Adrenal gland (tissue), 9 donors: ENCODE measurements at regions not wholly inside any gene's neighbourhood (a gene's known extent, or its start where the extent isn't known, plus 50 kb on each side); places are given as distances from the start of the nearest gene placed in this dataset.

Source experiments
- DNase-seq, 7 donors: peaks; one replicate each; pipeline ENCODE4 v3.0.0-alpha.2; 2019 to 2020
- H3K27ac ChIP-seq, 5 donors: fragments of 200-600 bp; sonication (generic) in 4 of 5; 1 replicate in 3 of 5; 2 replicates in 2 of 5; pipeline versions ENCODE4 v1.5.1 to v1.8.0; 2016 to 2020; ENCODE audit warnings: mild to moderate bottlenecking in 1 of 5
- H3K27me3 ChIP-seq: fragments of 200-600 bp; 2 replicates; pipeline ENCODE4 v1.8.0; 2021
- H3K36me3 ChIP-seq, 2 donors: fragments of 200-600 bp; replicated peaks in 1 of 2; 1 replicate in 1 of 2; 2 replicates in 1 of 2; pipeline versions ENCODE4 v1.5.1 to v1.8.0; 2018 to 2022
- H3K4me1 ChIP-seq, 2 donors: fragments of 200-600 bp; replicated peaks in 1 of 2; 1 replicate in 1 of 2; 2 replicates in 1 of 2; pipeline versions ENCODE4 v1.5.1 to v1.8.0; 2018 to 2021
- H3K4me3 ChIP-seq, 4 donors: fragments of 200-600 bp; sonication (generic) in 3 of 4; one replicate each; pipeline ENCODE4 v1.5.1; 2016 to 2018
- H3K9me3 ChIP-seq, 3 donors: fragments of 200-600 bp; sonication (generic) in 1 of 3; replicated peaks in 1 of 3; 1 replicate in 2 of 3; 2 replicates in 1 of 3; pipeline versions ENCODE4 v1.5.1 to v1.8.0; 2016 to 2021
- POLR2A ChIP-seq, 2 donors: fragments of 450-650 bp; IDR thresholded peaks; one replicate each; pipeline ENCODE4 v1.6.1; 2017; ENCODE audit warnings: antibody characterized with exemption in 2 of 2, mild to moderate bottlenecking in 2 of 2, moderate library complexity in 1 of 2
- WGBS, 4 donors: extraction: QIAGEN DNeasy Blood & Tissue Kit in 2 of 4; methylation state at CpG; one replicate each; pipeline versions ENCODE4 v1.1.5 to v1.1.7; 2013 to 2017; 5-methylcytosine and 5-hydroxymethylcytosine counted together
- intact Hi-C, 2 donors: fragments of 100-400 bp; cut with DNase I; formaldehyde crosslinking; loops; one replicate each; pipeline versions ENCODE4 v1.14.1 to v1.15.0; 2022 to 2023
- TF ChIP-seq, protein P1 (sequence below), 6 experiments: fragments of 450-650 bp in 4 of 6; fragments of 200-600 bp in 2 of 6; sonication (generic) in 1 of 6; IDR thresholded peaks; 1 replicate in 5 of 6; 2 replicates in 1 of 6; pipeline versions ENCODE4 v1.5.1 to v1.8.0; 2016 to 2021; ENCODE audit warnings: antibody characterized with exemption in 6 of 6, mild to moderate bottlenecking in 2 of 6, moderate library complexity in 1 of 6
- donor health status: healthy with polysubstance abuse.
- donor health status: Bipolar disorder and iron deficiency.
- donor health status: DM: yes; HTN: yes; CAD: no.
- donor health status: DM: no; HTN: no; CAD: no.
- donor health status: DM: no; HTN: no; CAD: no.

DNA sequence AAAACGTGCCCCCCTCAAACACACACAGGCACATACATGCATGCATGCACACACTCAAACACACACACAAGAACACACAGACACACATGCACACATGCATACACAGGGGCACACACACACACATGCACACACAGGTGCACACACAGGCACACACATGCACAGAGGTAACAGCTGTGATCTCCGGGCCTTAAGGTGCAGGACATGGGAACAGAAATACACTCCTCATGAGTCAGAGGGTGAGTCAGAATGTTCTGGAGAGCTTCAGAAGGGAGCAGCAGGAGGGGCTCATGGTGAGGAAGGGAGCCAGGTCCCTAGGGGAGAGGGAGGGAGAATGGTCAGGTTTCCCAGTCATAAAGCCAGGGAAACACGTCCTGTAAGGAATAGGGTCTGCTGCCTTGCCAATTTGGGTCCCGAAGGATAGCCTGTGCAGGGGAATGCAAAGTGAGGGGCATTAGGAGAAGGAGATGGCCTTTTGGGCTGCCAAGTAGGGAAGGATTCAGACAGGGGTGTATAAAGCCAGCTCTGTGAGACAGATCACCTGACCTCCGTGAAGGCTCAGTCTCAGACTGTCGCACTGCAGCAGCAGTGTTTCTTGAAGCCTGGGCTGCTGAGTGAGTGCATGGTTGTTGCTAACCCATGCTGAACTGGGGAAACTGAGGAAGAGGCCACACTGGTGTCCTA, 123.9 kb downstream of the MAFB start:
- intact Hi-C loops = loop anchor here (10.0 kb wide), 1 partner anchor 120 kb away; the partner anchor contains the start of gene MAFB (in 2 of the 2)
- TF ChIP-seq POLR2A (IDR thresholded peaks at IDR 0.05) = no peak
- TF ChIP-seq, protein P1, sequence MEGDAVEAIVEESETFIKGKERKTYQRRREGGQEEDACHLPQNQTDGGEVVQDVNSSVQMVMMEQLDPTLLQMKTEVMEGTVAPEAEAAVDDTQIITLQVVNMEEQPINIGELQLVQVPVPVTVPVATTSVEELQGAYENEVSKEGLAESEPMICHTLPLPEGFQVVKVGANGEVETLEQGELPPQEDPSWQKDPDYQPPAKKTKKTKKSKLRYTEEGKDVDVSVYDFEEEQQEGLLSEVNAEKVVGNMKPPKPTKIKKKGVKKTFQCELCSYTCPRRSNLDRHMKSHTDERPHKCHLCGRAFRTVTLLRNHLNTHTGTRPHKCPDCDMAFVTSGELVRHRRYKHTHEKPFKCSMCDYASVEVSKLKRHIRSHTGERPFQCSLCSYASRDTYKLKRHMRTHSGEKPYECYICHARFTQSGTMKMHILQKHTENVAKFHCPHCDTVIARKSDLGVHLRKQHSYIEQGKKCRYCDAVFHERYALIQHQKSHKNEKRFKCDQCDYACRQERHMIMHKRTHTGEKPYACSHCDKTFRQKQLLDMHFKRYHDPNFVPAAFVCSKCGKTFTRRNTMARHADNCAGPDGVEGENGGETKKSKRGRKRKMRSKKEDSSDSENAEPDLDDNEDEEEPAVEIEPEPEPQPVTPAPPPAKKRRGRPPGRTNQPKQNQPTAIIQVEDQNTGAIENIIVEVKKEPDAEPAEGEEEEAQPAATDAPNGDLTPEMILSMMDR (IDR thresholded peaks at IDR 0.05) = no peak
- H3K4me3 ChIP-seq = no peak overlapping the region
- H3K36me3 ChIP-seq = no peaks in the 10 kb centered on the region
- peak in 6 of 7 donors; percentile 31 to 70 (median 42) for DNase-seq
- peaks cover 0 to 11% of the 10 kb centered on the region in 2 donors for H3K4me1 ChIP-seq
- WGBS, 4 donors = 43 to 59% (median 53%) methylated on average over 6 of the region's 6 CpGs
- H3K9me3 ChIP-seq = no peaks in the 10 kb centered on the region
- H3K27ac ChIP-seq = no peak overlapping the region
- H3K27me3 ChIP-seq = no peaks in the 10 kb centered on the region

DNA sequence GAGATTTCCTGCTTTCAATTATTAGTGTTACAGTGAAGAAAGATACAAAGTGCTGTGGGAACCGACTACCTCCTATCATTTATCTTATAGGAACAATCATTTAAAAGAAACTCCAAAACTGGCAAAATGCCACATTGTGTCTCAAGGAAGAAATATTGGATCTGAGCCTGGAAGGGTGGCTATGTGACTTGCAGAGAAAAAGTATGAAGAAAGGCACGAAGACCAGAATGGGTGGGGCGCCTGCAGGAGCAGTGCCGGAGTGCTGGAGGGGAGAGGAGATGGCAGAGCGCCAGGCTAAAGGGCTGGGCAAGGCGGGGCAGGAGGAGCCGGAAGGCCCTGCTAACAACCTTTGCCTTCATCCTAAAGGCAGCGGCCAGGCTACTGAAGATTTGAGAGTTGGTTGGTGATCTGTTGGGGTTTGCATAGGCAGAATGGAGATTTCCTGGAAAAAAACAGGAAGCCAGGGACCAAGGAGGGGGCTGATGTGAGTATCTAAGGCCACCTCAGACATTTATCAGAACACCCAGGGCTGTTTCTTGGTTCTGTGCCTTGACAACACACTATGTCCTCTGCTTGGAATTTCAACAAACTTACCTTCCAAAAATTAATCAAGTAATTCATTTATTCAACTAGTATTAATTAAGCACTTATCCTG, 125.6 kb downstream of the MAFB start:
- Histone ChIP-seq H3K4me1 (peaks cover 0 to 11% of the 10 kb centered on the region in 2 donors), H3K9me3 (no peaks in the 10 kb centered on the region), H3K27ac (no peak overlapping the region), H3K27me3 (no peaks in the 10 kb centered on the region), H3K36me3 (no peaks in the 10 kb centered on the region), H3K4me3 (no peak overlapping the region)
- DNase-seq = peak; percentile 35 to 65 (median 50)
- TF ChIP-seq POLR2A (IDR thresholded peaks at IDR 0.05) = no peak
- TF ChIP-seq, protein P1 (IDR thresholded peaks at IDR 0.05) = no peak
- intact Hi-C loops = loop anchor here (10.0 kb wide), 1 partner anchor 121 kb away; the partner anchor contains the start of gene MAFB (in 2 of the 2)
- WGBS, 4 donors = 52 to 80% (median 56%) methylated on average over 8 of the region's 8 CpGs

DNA sequence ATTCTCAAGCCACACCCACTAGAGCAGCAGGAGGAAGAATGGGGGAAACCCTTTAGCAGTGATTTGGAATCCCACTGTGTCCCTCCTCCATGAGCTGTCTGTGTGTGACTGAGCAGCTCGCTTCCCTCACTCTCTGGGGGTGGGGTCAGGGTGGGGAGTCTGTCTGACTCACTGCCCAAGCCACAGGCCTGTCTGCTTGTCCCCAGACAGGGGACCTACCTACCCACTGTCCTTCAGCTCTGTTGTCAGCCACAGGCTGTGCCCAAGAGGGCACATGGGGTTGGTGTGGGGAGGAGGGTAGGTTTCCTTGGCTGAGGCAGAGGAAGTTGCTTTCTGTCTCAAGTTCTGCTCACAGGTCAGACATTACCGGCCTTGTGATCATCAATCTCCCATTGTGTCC, 127.0 kb downstream of the MAFB start:
- no peak overlapping the region for H3K4me3 ChIP-seq
- H3K27ac ChIP-seq = peak overlapping the region in 1 of 5 donors; percentile 28
- no peaks in the 10 kb centered on the region for H3K9me3 ChIP-seq
- TF ChIP-seq, protein P1 (IDR thresholded peaks at IDR 0.05) = no peak
- TF ChIP-seq POLR2A (IDR thresholded peaks at IDR 0.05) = no peak
- intact Hi-C loops = loop anchor here (10.0 kb wide), 1 partner anchor 123 kb away; the partner anchor contains the start of gene MAFB (in 2 of the 2)
- WGBS, 4 donors = 14 to 30% (median 26%) methylated on average over 1 to 2 of the region's 2 CpGs
- H3K36me3 ChIP-seq = no peaks in the 10 kb centered on the region
- H3K27me3 ChIP-seq = no peaks in the 10 kb centered on the region
- peak in 6 of 7 donors; percentile 30 to 59 (median 44) for DNase-seq
- H3K4me1 ChIP-seq = peaks cover 0 to 11% of the 10 kb centered on the region in 2 donors

DNA sequence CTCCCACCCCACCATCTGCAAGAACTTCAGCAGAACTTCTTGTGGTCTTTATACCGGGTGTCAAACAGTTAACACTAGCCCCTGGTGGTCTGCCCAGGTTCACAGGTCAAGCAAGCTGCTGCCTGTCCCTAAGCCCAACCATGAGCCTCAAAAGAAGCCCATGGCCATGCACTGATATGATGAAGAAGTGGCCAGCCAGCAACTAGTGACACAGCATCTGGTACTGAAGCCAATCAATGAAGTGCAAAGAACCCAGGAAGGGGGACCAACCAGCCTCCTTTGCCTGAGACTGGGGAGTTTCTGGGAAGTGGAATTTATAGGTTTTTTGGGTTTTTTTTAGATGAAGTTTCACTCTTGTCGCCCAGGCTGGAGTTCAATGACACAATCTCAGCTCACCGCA, 127.8 kb downstream of the MAFB start:
- 89 to 94% (median 92%) methylated on average over 3 of the region's 3 CpGs for WGBS, 4 donors
- H3K36me3 ChIP-seq = no peaks in the 10 kb centered on the region
- no peaks in the 10 kb centered on the region for H3K9me3 ChIP-seq
- H3K27ac ChIP-seq = no peak overlapping the region
- intact Hi-C loops = loop anchor here (10.0 kb wide), 1 partner anchor 124 kb away; the partner anchor contains the start of gene MAFB (in 2 of the 2)
- peaks cover 0 to 11% of the 10 kb centered on the region in 2 donors for H3K4me1 ChIP-seq
- TF ChIP-seq, protein P1 (IDR thresholded peaks at IDR 0.05) = no peak
- no peak for TF ChIP-seq POLR2A (IDR thresholded peaks at IDR 0.05)
- H3K4me3 ChIP-seq = no peak overlapping the region
- DNase-seq = no peak
- H3K27me3 ChIP-seq = no peaks in the 10 kb centered on the region
